Fibroblast of skin of back (primary cell): ENCODE measurements at regions not wholly inside any gene's neighbourhood (a gene's known extent, or its start where the extent isn't known, plus 50 kb on each side); places are given as distances from the start of the nearest gene placed in this dataset.
"Not testable (repeated sequence)": the region's sequence is repeated elsewhere in the genome, so short reads cannot be mapped to it uniquely, and the experiment has no call there.

Source experiments
- DNase-seq: peaks from one replicate; pipeline ENCODE4 v3.0.0-alpha.2; 2013

GRCh38 chr12:87678453-87678852 is 350.7 kb downstream of the C12orf50 start:
- DNase-seq: no peak

GRCh38 chr12:87676731-87677130 is 352.5 kb downstream of the C12orf50 start:
- DNase-seq: no peak

- DNase-seq: peak; percentile 18
Observed at GRCh38 chr12:87671757-87672156, 357.4 kb downstream of the C12orf50 start.

- no peak for DNase-seq
Observed at GRCh38 chr12:87670448-87670847, 358.8 kb downstream of the C12orf50 start.

- DNase-seq: peak; percentile 28
Observed at GRCh38 chr12:87667378-87667777, 361.8 kb downstream of the C12orf50 start.

GRCh38 chr12:87661786-87662377 is 367.3 kb downstream of the C12orf50 start:
- no peak for DNase-seq

- DNase-seq: no peak
Observed at GRCh38 chr12:87660987-87661774, 368.0 kb downstream of the C12orf50 start.

GRCh38 chr12:87660291-87660690 is 368.9 kb downstream of the C12orf50 start:
- no peak for DNase-seq

- no peak for DNase-seq
Observed at GRCh38 chr12:87656311-87656710, 372.9 kb downstream of the C12orf50 start.

- DNase-seq: no peak
Observed at GRCh38 chr12:87651670-87652425, 377.4 kb downstream of the C12orf50 start.

GRCh38 chr12:87642245-87642644 is 387.0 kb downstream of the C12orf50 start:
- no peak for DNase-seq

GRCh38 chr12:87618199-87618598 is 411.0 kb downstream of the C12orf50 start:
- no peak for DNase-seq

GRCh38 chr12:87612996-87613395 is 416.2 kb downstream of the C12orf50 start:
- DNase-seq: no peak

GRCh38 chr12:87608321-87608720 is 420.9 kb downstream of the C12orf50 start:
- DNase-seq: no peak

GRCh38 chr12:87603727-87604126 is 425.5 kb downstream of the C12orf50 start:
- peak; percentile 50 for DNase-seq

GRCh38 chr12:87599459-87599858 is 429.7 kb downstream of the C12orf50 start:
- no peak for DNase-seq

GRCh38 chr12:87597114-87597513 is 432.1 kb downstream of the C12orf50 start:
- DNase-seq: no peak

GRCh38 chr12:87596636-87597035 is 432.6 kb downstream of the C12orf50 start:
- no peak for DNase-seq

GRCh38 chr12:87596134-87596533 is 433.1 kb downstream of the C12orf50 start:
- DNase-seq: no peak

GRCh38 chr12:87585882-87586557 is 443.2 kb downstream of the C12orf50 start:
- DNase-seq: no peak

GRCh38 chr12:87579091-87579490 is 450.1 kb downstream of the C12orf50 start:
- DNase-seq: not testable (repeated sequence)

- no peak for DNase-seq
Observed at GRCh38 chr12:87575906-87576305, 453.3 kb downstream of the C12orf50 start.

GRCh38 chr12:87566918-87567317 is 462.3 kb downstream of the C12orf50 start:
- not testable (repeated sequence) for DNase-seq
